NCI-H460 (cell line): ENCODE measurements at regions not wholly inside any gene's neighbourhood (a gene's known extent, or its start where the extent isn't known, plus 50 kb on each side); places are given as distances from the start of the nearest gene placed in this dataset.
"Not testable (repeated sequence)": the region's sequence is repeated elsewhere in the genome, so short reads cannot be mapped to it uniquely, and the experiment has no call there.

Experiments used
- DNase-seq: peaks from one replicate; pipeline ENCODE4 v3.0.0-alpha.2; 2016; ENCODE audit warnings: low read depth; ENCODE audit errors: extremely low read depth

DNA sequence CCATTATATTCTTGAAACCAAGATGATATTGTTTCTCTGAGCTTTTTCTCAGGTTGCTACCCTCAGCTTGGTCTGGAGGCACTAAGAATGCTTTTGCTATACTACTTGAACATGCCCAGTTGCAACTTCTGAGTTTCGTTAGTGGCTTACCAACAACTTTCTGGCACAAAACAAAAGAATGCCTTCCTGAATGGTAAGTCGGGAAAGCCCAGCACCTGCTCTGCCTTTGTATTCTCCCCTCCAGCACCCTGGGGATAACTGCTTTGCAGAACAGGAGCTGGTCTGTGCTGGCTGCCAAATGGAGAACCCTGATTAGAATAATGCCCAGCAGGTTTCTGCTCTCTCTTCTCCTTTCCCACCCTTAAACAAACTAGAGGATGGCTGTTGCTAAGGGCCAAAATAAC lies 149.3 kb downstream of the TGFB2 start:
- DNase-seq = no peak

- no peak for DNase-seq
These were observed 150.8 kb downstream of the TGFB2 start for GRCh38 chr1:218495931-218496330.

DNA sequence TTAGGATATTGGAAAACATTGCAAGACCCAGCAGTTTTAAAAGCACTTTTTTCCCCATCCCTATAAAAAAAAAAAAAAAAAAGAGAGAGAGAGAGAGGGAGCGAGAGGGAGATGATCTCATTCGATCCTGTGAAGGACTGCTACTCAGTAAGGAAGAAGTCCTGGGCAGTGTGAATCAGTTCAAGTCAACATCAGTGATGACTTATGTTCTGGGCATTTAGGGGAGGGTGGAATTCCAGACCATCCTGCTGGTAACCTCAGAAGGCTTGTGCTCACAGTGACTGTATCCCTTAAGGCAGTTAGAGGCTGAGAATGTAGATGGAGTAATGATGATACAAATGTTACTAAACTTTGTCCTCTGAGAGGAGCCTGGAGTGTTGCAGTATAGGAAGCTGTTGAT lies 151.4 kb downstream of the TGFB2 start:
- DNase-seq = peak; percentile 98

- peak; percentile 61 for DNase-seq
These were observed 153.2 kb downstream of the TGFB2 start for GRCh38 chr1:218498056-218498938.

- peak; percentile 40 for DNase-seq
These were observed 154.0 kb downstream of the TGFB2 start for GRCh38 chr1:218499011-218499691.

DNA sequence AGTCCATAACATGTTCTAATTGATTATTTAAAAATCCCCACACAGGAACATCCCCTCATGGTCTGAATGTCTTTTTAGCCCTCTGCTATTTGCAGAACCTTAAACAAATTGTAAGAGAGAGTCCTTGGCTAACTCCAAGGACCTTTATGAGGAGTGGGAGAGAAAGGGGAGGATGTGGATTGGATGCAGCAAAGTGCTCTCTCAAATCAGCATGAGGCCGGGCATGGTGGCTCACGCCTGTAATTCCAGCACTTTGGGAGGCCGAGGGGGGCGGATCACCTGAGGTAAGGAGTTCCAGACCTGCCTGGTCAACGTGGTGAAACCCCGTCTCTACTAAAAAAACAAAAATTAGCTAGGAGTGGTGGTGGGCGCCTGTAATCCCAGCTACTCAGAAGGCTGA lies 154.8 kb downstream of the TGFB2 start:
- no peak for DNase-seq

- DNase-seq = no peak
These were observed 156.0 kb downstream of the TGFB2 start for GRCh38 chr1:218501161-218501560.

GRCh38 chr1:218502383-218502782 lies 157.2 kb downstream of the TGFB2 start:
- DNase-seq = no peak

DNA sequence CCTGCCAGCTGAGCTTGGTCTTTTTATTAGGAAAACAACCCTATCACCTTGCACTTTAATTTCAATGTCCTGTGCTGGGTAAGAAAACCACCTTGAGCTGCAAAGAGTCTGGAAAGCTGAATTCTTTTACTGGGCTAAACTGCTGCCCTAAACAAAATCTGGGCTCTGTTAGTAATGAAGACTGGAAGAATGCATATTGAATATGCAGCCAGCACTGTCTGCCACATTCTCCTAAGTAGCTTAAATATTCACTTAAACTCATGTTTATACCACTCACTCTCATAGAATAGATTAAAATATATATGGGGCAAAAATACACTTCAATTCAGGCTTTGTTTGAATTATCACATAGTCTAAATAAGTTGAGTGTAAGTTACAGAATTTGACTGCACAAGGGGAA lies 158.0 kb downstream of the TGFB2 start:
- no peak for DNase-seq

DNA sequence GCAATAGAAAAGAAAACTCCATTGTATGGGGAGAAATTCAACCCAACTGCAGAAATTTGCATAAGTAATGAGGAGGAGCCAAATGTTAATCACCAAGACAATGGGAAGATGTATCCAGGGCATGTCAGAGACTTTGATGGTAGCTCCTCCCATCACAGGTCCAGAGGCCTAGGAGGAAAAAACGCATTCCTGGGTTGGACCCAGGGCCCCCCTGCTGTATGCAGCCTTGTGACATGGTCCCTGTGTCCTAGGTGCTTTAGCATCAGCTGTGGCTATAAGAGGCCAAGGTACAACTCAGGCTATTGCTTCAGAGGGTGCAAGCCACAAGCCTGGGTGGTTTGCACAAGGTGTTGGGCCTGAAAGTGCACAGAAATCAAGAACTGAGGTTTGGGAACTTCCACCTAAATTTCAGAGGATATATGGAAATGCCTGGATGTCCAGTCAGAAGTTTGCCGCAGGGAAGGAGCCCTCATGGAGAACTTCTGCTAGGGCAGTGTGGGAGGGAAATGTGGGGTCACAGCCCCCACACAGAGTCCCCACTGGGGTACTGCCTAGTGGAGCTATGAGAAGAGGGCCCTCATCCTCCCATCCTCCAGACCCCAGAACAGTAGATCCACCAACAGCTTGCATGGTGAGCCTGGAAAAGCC lies 162.3 kb downstream of the TGFB2 start:
- no peak for DNase-seq

GRCh38 chr1:218510153-218510772 lies 165.1 kb downstream of the TGFB2 start:
- DNase-seq = no peak

DNA sequence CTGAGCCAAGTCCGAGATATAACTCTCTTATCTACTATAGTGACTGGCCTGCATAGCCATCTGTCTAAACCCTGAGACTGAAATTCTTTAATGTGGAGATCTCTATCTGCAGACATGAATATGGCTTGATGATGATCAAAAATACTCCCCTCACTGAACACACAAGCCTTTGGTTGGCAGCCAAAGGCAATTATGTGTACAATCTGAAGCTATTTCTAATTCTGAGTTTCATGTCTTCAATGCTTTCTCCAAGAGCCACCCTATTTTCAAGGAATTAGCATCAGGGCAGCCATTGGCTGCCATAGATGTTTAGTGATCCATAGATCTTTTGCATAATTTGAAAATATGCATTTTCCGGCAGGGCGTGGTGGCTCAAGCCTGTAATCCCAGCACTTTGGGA lies 168.2 kb downstream of the TGFB2 start:
- no peak for DNase-seq

GRCh38 chr1:218514689-218515088 lies 169.6 kb downstream of the TGFB2 start:
- DNase-seq = no peak

DNA sequence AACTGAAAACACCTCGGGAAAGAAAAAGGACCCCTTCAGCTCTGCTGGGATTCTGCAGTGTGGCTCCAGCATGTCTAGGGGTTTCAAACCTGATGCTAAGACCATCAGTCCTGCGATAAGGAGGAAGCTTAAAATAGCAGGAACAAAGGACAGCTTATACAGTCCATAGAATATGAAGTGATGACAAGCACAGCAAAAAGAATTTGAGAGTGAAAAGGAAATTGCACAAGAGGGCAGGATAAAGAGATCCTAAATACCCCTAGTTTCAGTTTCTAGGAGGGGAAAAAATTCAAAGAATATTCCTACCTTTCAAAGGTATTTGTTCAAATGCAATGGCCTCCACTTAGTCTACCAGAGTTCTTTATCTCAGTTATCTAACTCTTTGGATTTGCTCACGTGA lies 171.4 kb downstream of the TGFB2 start:
- no peak for DNase-seq

DNA sequence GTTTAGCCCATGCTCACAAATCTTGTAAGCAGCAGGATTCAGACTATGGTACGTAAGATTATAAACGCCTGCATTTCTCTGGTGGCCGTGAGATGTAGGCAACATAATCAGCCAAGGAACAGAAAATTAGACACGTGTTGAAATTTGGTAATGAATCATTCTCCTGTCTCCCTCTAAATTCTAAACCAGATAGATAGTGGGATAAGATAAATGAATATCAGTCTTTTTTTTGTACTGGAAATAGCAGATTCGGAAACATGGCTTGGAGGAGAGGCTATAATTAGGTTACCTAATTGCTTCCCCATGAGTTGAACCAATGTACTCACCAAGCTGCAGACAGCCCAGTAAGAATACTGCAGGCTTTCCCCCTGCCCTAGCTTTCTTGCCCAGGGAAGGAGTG lies 172.3 kb downstream of the TGFB2 start:
- no peak for DNase-seq

DNA sequence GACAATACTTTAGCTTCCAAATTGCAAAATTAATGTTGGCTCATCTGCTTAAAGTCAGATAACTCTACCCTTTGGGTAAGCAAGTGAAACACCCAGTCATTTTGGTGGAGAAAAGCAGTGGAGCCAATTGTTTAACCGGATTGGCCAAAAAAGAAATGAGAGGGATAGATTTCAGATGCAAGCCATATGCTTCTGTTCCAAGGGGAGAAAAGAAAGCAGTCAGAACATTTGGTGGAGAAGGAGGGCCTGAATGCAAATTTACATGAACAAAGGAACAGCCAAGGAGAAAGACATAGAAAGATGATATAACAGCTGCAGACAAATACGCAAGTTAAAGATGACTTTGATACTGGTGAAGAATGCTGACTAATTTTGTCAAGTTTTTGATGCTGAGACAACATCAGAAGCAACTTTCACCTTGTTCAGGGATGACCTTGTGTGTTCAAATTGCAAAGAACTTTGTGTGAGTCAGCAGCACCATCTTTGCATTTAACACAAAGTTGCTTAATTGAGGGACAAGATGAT lies 173.1 kb downstream of the TGFB2 start:
- DNase-seq = no peak

DNA sequence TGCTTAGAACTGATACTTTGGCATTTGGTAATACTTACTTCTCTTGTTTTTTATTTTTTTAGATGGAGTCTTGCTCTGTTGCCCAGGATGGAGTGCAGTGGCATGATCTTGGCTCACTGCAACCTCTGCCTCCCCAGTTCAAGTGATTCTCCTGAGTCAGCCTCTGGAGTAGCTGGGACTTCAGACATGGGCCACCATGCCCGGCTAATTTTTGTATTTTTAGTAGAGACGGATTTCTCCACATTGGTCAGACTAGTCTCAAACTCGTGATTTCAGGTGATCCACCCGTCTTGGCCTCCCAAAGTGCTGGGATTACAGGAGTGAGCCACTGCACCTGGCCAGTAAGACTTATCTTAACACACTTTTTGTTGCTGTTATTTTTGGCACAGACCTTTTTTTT lies 175.5 kb downstream of the TGFB2 start:
- DNase-seq = not testable (repeated sequence)

DNA sequence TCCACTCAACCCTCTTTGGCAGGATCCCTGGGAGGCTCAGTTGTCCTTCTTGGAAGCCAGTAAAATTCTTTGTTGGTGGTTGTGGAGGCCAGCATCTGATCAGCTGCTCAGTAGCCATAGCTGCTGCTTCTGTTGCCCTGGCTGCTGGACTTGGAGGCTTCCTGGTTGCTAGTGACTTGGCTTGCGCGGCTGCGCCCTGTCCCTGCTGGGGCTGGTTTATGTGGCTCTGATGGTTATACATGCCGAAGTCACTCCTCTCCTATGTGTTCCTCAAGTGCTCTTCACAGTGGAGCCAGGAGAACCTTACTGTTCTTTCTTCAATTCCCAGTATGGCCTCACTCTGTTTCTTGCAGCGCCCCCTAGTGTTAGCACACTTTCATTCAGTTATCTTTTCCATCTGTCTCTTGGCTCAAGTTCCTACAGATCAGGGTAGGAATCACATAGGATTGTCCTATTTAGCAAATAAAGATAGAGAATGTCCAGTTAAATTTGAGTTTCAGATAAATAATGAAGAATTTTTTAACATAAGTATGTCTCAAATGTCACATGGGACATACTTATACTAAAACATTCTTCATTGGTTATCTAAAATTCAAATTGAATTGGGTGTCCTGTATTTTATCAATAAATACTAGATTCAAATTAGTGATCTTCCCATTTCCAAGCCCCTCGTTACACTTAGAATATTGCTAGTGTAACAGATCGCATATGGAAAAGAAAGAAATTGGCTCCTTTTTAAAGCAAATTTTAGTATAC lies 176.5 kb downstream of the TGFB2 start:
- peak; percentile 73 for DNase-seq

DNA sequence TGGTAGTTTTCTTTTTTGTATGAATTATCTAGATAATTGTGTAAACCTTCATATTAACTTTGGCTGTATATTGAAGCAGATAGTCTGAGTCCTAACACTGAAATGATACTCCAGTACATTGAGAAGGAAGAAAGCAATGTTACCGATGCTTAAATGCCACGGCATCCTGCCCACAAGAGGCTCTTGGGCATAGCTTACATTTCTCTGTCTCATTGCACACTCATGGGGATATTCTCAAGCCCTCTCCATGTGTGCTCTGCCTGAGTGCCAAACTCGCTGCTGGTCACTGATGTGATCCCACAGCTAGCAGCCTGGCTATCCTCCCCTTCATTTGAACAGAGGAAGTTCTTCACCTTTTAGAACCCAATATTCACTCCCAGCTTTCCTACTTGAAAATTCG lies 179.4 kb downstream of the TGFB2 start:
- DNase-seq = peak; percentile 13

GRCh38 chr1:218525031-218525430 lies 179.9 kb downstream of the TGFB2 start:
- no peak for DNase-seq
